Progenitor cell of endocrine pancreas (in vitro differentiated cells): ENCODE measurements at regions not wholly inside any gene's neighbourhood (a gene's known extent, or its start where the extent isn't known, plus 50 kb on each side); places are given as distances from the start of the nearest gene placed in this dataset.

ENCODE experiments used
- DNase-seq: peaks from one replicate; pipeline ENCODE4 v3.0.0; 2021; ENCODE audit warnings: low spot score; ENCODE audit not compliant: unreplicated experiment
- H3K27ac Mint-ChIP-seq: 2 replicates; pipeline ENCODE4 v1.8.0; 2021; ENCODE audit warnings: mild to moderate bottlenecking, moderate library complexity, mixed read lengths
- H3K27me3 Mint-ChIP-seq: 2 replicates; pipeline ENCODE4 v1.8.0; 2021; ENCODE audit warnings: mixed read lengths
- H3K36me3 Mint-ChIP-seq: 2 replicates; pipeline ENCODE4 v1.8.0; 2022; ENCODE audit warnings: mixed read lengths; ENCODE audit not compliant: insufficient read depth
- H3K4me1 Mint-ChIP-seq: 2 replicates; pipeline ENCODE4 v1.8.0; 2021; ENCODE audit warnings: low read depth, mixed read lengths
- H3K4me3 Mint-ChIP-seq: 2 replicates; pipeline ENCODE4 v1.8.0; 2021; ENCODE audit warnings: low read depth, mild to moderate bottlenecking, moderate library complexity, mixed read lengths
- H3K9me3 Mint-ChIP-seq: 2 replicates; pipeline ENCODE4 v1.8.0; 2021; ENCODE audit warnings: low read depth, mixed read lengths
- CTCF ChIP-seq: fragments of 200-600 bp; sonication (generic); IDR thresholded peaks from one replicate; pipeline ENCODE4 v1.5.0; 2021; ENCODE audit warnings: antibody characterized with exemption, mild to moderate bottlenecking; ENCODE audit not compliant: unreplicated experiment

DNA sequence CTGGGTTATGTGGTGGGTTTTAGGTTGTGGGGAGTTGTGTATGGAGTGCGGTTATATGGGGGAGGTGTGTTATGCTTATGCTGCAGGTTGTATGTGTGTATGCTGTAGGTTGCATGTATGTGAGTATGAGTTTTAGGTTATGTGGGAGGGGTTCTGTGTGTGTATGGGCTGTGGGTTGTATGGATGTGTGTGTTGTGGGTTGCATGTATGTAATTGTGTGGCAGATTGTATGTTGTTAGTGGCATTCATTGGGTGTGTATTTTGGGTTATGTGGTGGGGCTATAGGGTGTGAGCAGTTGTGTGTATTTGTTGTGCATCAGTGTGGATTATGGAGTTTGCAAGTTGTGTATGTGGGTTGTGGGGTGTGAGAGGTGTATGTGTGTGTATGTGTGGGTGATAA, 277.4 kb downstream of the NPIPA8 start:
- no peak overlapping the region for H3K4me3 Mint-ChIP-seq
- DNase-seq, result no peak
- no peak overlapping the region for H3K27ac Mint-ChIP-seq
- H3K36me3 Mint-ChIP-seq, result no peaks in the 10 kb centered on the region
- no peak for TF ChIP-seq CTCF
- no peaks in the 10 kb centered on the region for H3K4me1 Mint-ChIP-seq
- H3K27me3 Mint-ChIP-seq, result peaks cover 6% of the 10 kb centered on the region
- no peaks in the 10 kb centered on the region for H3K9me3 Mint-ChIP-seq

GRCh38 chr16:18055411-18055916, 281.1 kb downstream of the NPIPA8 start:
- H3K4me1 Mint-ChIP-seq, result no peaks in the 10 kb centered on the region
- TF ChIP-seq CTCF, result no peak
- no peak overlapping the region for H3K4me3 Mint-ChIP-seq
- no peak for DNase-seq
- peaks cover 11% of the 10 kb centered on the region for H3K27me3 Mint-ChIP-seq
- H3K36me3 Mint-ChIP-seq, result no peaks in the 10 kb centered on the region
- H3K27ac Mint-ChIP-seq, result no peak overlapping the region
- no peaks in the 10 kb centered on the region for H3K9me3 Mint-ChIP-seq

GRCh38 chr16:18050777-18051176, 285.8 kb downstream of the NPIPA8 start:
- no peak for TF ChIP-seq CTCF
- Mint-ChIP-seq H3K4me3 (no peak overlapping the region), H3K9me3 (no peaks in the 10 kb centered on the region), H3K27ac (no peak overlapping the region), H3K27me3 (peaks cover 32% of the 10 kb centered on the region), H3K4me1 (no peaks in the 10 kb centered on the region), H3K36me3 (no peaks in the 10 kb centered on the region)
- DNase-seq, result no peak

GRCh38 chr16:18050234-18050633, 286.3 kb downstream of the NPIPA8 start:
- no peak for TF ChIP-seq CTCF
- peaks cover 32% of the 10 kb centered on the region for H3K27me3 Mint-ChIP-seq
- no peak for DNase-seq
- H3K4me3 Mint-ChIP-seq, result no peak overlapping the region
- no peak overlapping the region for H3K27ac Mint-ChIP-seq
- no peaks in the 10 kb centered on the region for H3K9me3 Mint-ChIP-seq
- H3K36me3 Mint-ChIP-seq, result no peaks in the 10 kb centered on the region
- no peaks in the 10 kb centered on the region for H3K4me1 Mint-ChIP-seq

DNA sequence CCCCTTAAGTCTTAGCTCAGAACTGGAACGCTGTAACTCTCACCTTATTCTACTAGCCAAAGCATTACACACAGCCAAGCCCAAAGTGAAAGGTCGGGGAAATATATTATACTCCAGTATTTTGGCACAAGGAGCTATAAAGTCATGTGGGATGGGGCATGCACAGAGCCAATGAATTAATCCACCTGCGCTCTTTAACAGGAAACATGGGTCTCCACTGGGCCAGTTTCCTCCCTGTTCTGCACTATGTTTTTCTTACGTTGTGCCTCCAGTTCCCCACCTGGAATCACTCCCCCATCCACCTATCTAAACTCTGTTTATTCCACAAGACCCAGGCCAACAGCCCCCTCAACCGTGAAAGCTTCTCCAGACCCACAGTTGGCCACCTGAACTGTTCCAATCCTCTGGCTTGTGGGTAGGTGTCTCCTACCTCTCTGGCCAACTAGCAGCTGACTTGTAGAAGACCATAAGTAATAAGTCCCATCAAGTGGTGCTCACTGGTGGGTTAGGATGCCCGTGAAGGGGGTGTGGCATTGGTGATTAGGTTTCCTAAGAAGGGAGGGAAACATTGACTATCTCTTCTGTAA, 286.9 kb downstream of the NPIPA8 start:
- TF ChIP-seq CTCF, result no peak
- H3K4me1 Mint-ChIP-seq, result no peaks in the 10 kb centered on the region
- peaks cover 32% of the 10 kb centered on the region for H3K27me3 Mint-ChIP-seq
- no peak overlapping the region for H3K27ac Mint-ChIP-seq
- no peak overlapping the region for H3K4me3 Mint-ChIP-seq
- no peaks in the 10 kb centered on the region for H3K36me3 Mint-ChIP-seq
- DNase-seq, result no peak
- H3K9me3 Mint-ChIP-seq, result no peaks in the 10 kb centered on the region
